GM23338 (cell line): ENCODE measurements at regions not wholly inside any gene's neighbourhood (a gene's known extent, or its start where the extent isn't known, plus 50 kb on each side); places are given as distances from the start of the nearest gene placed in this dataset.

Experiments
- CTCF ChIP-seq, 2 experiments: fragments of 200-600 bp in 1 of 2; sonication (generic) in 1 of 2; conservative IDR thresholded peaks; 2 replicates each; pipeline versions ENCODE4 v1.5.1 to v1.6.1; 2016 to 2017; ENCODE audit warnings: antibody characterized with exemption in 2 of 2, low read depth in 2 of 2, mild to moderate bottlenecking in 2 of 2, moderate library complexity in 1 of 2
- REST ChIP-seq: IDR thresholded peaks from one replicate; pipeline ENCODE4 v1.6.1; 2018; ENCODE audit warnings: antibody characterized with exemption; ENCODE audit not compliant: unreplicated experiment
- ZNF114 ChIP-seq: fragments of 250-450 bp; sonication (Bioruptor Pico); IDR thresholded peaks from 2 replicates; pipeline ENCODE4 v1.5.0; 2020; ENCODE audit warnings: mild to moderate bottlenecking, moderate library complexity
- ZNF331 ChIP-seq: fragments of 250-450 bp; sonication (Bioruptor Pico); IDR thresholded peaks from 2 replicates; pipeline ENCODE4 v1.5.0; 2020; ENCODE audit warnings: low read depth, mild to moderate bottlenecking, moderate library complexity
- ZNF462 ChIP-seq: fragments of 250-450 bp; sonication (Bioruptor Pico); IDR thresholded peaks from 2 replicates; pipeline ENCODE4 v1.5.0; 2020; ENCODE audit warnings: mild to moderate bottlenecking, moderate library complexity

- TF ChIP-seq ZNF462 (CRISPR knock-in tag) (no peak), ZNF331 (CRISPR knock-in tag) (no peak), REST (no peak), CTCF (conservative IDR thresholded peaks at IDR 0.05; ENCODE audit: low read depth in 2 of 2) (no peak), ZNF114 (CRISPR knock-in tag) (no peak)
Measured at GRCh38 chr2:8534729-8535468, 147.0 kb upstream of the ID2 start (continued).
